ENCODE measurements at regions not wholly inside any gene's neighbourhood (a gene's known extent, or its start where the extent isn't known, plus 50 kb on each side); places are given as distances from the start of the nearest gene placed in this dataset.

DNA sequence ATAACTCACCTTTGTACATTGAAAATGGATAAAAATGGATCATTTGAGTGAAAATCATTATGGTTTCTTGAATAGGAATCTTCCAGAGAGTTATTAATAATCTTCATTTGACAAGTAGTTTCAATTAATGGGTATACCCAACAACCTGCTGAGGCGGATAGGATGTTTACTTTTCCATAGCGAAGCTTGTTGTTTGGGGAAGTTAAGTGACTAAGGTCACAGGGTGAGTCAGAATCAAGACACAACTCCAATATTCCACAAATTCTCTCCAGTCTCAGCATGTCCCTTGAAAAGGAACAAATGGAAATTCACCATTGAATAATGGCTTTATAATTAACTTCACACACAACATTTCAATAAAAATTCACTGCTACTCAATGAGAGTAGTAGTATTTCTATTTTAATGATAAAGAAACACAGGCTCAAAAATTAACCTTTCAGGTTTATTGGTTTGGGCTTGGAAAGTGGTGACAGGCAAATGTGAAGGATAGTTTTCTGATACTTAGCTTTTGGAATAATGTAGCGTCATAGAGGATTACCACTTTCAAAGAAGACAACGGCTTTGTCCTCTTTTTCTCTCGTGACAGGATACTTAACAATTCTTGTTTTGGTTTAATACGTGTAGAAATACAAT is 211.3 kb downstream of the GPD2 start:
- H3K27me3 Mint-ChIP-seq (ENCODE audit: low read depth): peaks cover 2% of the 10 kb centered on the region
- H3K36me3 Mint-ChIP-seq (ENCODE audit: low read depth): no peaks in the 10 kb centered on the region
- ChIA-PET CTCF (interaction anchor here (1.0 kb wide), 1 partner anchor 12 kb away, joined by 3 read pairs; no protein-coding TSS in a partner anchor), POLR2A (no interaction called here)
- H3K4me1 Mint-ChIP-seq (ENCODE audit: low read depth): no peaks in the 10 kb centered on the region
- no peak overlapping the region for H3K4me3 Mint-ChIP-seq
- H3K9me3 Mint-ChIP-seq (ENCODE audit: insufficient read depth): no peaks in the 10 kb centered on the region
- no peak overlapping the region for H3K27ac Mint-ChIP-seq
- DNase-seq: no peak
- no peak for ATAC-seq

DNA sequence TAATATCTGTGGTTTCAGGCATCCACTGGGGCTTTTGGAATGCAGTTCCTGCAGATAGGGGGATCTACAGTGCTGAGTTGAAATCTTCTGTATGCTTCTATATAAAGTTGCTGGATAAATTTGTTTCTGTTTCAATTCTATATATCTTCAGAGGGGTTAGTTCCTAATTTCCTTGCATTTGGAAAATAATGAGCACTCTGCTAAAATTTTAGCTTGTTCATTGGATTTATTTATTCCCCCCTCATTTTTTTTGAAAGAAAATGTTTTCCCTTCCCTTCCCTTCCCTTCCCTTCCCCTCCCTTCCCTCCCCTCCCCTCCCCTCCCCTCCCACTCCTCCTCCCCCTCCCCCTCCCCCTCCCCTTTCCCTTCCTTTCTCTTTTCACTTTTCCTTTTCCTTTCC is 212.3 kb downstream of the GPD2 start:
- DNase-seq (no peak), ATAC-seq (no peak)
- H3K4me1 Mint-ChIP-seq (ENCODE audit: low read depth): no peaks in the 10 kb centered on the region
- ChIA-PET CTCF (no interaction called here), POLR2A (no interaction called here)
- H3K27ac Mint-ChIP-seq: no peak overlapping the region
- H3K27me3 Mint-ChIP-seq (ENCODE audit: low read depth): peaks cover 2% of the 10 kb centered on the region
- no peak overlapping the region for H3K4me3 Mint-ChIP-seq
- H3K36me3 Mint-ChIP-seq (ENCODE audit: low read depth): no peaks in the 10 kb centered on the region
- H3K9me3 Mint-ChIP-seq (ENCODE audit: insufficient read depth): no peaks in the 10 kb centered on the region

DNA sequence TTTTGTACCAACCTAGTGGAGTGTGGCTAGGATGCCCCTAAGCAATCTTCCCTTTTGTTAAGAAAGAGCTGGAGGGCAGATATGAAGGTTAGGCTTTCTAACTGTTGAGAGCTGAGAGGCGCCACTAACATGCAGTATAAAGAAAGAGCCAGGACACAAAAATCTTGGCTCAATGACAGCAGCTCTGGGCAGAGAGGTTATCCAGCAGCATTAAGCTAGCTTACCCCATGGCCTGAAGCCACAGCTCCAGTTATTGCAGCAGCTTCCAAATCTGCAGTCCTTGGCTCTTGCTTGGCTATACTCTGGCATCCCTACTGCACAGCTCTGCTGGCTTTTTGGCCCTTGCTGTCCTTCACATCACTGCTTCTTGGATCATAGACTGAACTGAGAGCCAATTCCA is 213.4 kb downstream of the GPD2 start:
- H3K27ac Mint-ChIP-seq: no peak overlapping the region
- H3K4me3 Mint-ChIP-seq: no peak overlapping the region
- H3K9me3 Mint-ChIP-seq (ENCODE audit: insufficient read depth): no peaks in the 10 kb centered on the region
- DNase-seq (no peak), ATAC-seq (no peak)
- POLR2A ChIA-PET: no interaction called here
- H3K36me3 Mint-ChIP-seq (ENCODE audit: low read depth): no peaks in the 10 kb centered on the region
- H3K27me3 Mint-ChIP-seq (ENCODE audit: low read depth): peaks cover 2% of the 10 kb centered on the region
- CTCF ChIA-PET: no interaction called here
- no peaks in the 10 kb centered on the region for H3K4me1 Mint-ChIP-seq (ENCODE audit: low read depth)

DNA sequence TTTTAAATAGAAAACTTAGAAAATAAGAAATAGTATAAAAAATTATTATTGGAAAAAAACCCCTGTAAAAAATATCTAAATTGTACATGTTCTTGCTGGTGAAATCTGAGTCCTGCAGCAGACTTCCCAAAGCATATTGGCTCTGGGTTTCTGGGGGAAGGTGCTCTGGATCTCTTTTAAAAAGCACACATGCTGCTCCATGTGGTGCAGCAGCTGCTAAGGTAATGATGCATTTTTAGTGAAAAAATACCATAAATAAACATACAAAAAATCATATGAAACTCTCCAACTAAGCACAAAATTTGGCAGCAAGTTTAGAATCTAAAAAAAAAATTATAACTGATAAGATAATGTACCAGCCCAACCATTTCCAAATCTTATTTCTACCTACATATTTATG is 216.5 kb downstream of the GPD2 start:
- Mint-ChIP-seq H3K36me3 (ENCODE audit: low read depth) (no peaks in the 10 kb centered on the region), H3K27ac (no peak overlapping the region), H3K27me3 (ENCODE audit: low read depth) (peaks cover 2% of the 10 kb centered on the region), H3K9me3 (ENCODE audit: insufficient read depth) (no peaks in the 10 kb centered on the region), H3K4me1 (ENCODE audit: low read depth) (no peaks in the 10 kb centered on the region), H3K4me3 (no peak overlapping the region)
- DNase-seq: no peak
- CTCF ChIA-PET: no interaction called here
- no peak for ATAC-seq
- POLR2A ChIA-PET: no interaction called here

DNA sequence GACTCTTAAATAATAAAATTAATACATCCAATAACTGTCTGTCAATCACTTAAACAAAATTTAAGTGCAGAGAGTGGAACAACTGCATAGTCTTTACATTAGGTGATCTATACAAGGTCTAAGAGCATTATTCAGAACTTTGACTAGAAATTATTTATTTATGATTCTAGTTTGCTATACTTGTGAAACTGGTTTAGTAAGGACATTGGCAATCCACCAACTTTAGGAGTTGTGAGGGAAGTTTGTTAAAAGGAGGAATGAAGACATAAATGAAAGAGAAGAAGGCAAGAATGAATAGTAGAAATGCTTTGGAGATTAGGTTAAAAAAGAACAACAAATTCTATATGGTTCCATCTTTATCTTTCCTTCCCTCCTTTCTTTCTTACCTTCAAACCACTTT is 217.5 kb downstream of the GPD2 start:
- Mint-ChIP-seq H3K9me3 (ENCODE audit: insufficient read depth) (no peaks in the 10 kb centered on the region), H3K36me3 (ENCODE audit: low read depth) (no peaks in the 10 kb centered on the region), H3K27ac (no peak overlapping the region), H3K4me3 (no peak overlapping the region), H3K4me1 (ENCODE audit: low read depth) (no peaks in the 10 kb centered on the region), H3K27me3 (ENCODE audit: low read depth) (peaks cover 2% of the 10 kb centered on the region)
- CTCF ChIA-PET: no interaction called here
- no peak for DNase-seq
- POLR2A ChIA-PET: no interaction called here
- no peak for ATAC-seq

DNA sequence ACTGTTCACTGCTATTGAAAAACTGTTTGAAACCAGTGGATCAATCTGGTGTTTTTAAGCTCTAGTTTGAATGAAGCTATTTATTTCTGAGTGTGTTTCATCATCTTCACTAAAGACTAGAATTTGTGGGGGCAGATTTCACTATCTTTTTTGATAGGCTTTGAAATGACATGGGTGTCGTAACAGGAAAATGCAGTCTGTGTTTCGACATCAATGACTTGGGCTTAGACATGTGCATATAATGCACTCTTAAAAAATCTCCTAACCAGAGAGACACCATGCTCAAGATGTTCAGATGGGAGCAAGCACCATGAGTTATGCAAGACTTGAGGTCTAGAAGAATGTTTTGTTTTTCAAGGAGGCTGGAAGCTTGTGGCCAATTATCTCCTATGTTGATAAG is 221.6 kb downstream of the GPD2 start:
- Mint-ChIP-seq H3K4me3 (no peak overlapping the region), H3K27ac (no peak overlapping the region), H3K9me3 (ENCODE audit: insufficient read depth) (no peaks in the 10 kb centered on the region), H3K27me3 (ENCODE audit: low read depth) (peaks cover 2% of the 10 kb centered on the region), H3K4me1 (ENCODE audit: low read depth) (no peaks in the 10 kb centered on the region), H3K36me3 (ENCODE audit: low read depth) (no peaks in the 10 kb centered on the region)
- ChIA-PET CTCF (no interaction called here), POLR2A (no interaction called here)
- DNase-seq: no peak
- no peak for ATAC-seq

DNA sequence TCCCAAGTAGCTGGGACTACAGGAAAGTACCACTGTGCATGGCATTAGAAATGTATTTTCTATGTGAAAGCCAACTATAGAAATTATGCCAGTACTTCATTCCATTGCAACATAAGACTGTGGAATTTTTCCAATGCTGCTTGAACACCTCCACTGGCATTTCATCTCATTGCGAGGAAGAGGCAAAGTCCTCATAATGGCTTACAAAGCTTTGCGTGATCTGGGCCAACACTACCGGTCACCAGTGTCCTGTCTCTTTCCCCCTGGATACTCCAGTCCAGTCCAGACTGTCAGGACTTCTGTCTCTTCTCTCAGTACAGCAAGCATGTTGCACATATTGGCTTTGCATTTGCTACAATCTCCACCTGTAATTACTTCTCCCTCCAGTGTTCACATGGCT is 223.5 kb downstream of the GPD2 start:
- ChIA-PET POLR2A (no interaction called here), CTCF (interaction anchor here (0.9 kb wide), 1 partner anchor 12 kb away, joined by 3 read pairs; no protein-coding TSS in a partner anchor)
- Mint-ChIP-seq H3K4me3 (no peak overlapping the region), H3K27me3 (ENCODE audit: low read depth) (peaks cover 2% of the 10 kb centered on the region), H3K9me3 (ENCODE audit: insufficient read depth) (no peaks in the 10 kb centered on the region), H3K27ac (no peak overlapping the region), H3K36me3 (ENCODE audit: low read depth) (no peaks in the 10 kb centered on the region), H3K4me1 (ENCODE audit: low read depth) (no peaks in the 10 kb centered on the region)
- DNase-seq (no peak), ATAC-seq (no peak)

DNA sequence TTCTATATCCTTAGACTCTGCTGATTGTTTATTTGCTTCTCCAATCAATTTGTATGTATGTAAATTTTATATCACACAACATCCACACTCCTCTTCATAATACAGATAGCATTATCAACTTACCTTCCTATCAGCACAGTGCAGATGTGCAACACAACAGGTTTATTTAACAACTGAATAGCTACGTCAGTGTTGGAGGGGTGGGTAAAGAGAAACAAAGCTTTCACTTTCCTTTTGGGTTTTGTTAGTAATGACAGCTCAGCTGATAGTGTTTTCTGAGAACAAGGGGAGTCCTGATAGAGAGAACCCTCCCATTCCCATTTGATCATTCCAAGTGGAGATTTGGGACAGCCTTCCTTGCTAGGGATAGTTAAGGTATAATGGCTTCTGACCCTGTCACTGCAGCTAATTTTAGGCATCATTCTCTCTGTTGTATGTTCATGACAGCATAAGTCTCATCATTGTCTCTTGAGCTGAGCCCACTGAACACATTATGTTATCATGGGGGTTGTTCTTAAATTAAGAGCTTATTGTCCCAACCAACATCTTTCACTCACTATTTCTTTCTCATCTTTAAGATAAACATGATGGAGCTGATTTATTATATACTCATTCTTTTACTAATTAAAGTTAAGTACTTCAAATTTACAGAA is 227.7 kb downstream of the GPD2 start:
- Mint-ChIP-seq H3K4me3 (no peak overlapping the region), H3K27me3 (ENCODE audit: low read depth) (no peaks in the 10 kb centered on the region), H3K27ac (no peak overlapping the region), H3K4me1 (ENCODE audit: low read depth) (peaks cover 3% of the 10 kb centered on the region), H3K36me3 (ENCODE audit: low read depth) (no peaks in the 10 kb centered on the region), H3K9me3 (ENCODE audit: insufficient read depth) (no peaks in the 10 kb centered on the region)
- DNase-seq (no peak), ATAC-seq (no peak)
- POLR2A ChIA-PET: no interaction called here
- CTCF ChIA-PET: no interaction called here

DNA sequence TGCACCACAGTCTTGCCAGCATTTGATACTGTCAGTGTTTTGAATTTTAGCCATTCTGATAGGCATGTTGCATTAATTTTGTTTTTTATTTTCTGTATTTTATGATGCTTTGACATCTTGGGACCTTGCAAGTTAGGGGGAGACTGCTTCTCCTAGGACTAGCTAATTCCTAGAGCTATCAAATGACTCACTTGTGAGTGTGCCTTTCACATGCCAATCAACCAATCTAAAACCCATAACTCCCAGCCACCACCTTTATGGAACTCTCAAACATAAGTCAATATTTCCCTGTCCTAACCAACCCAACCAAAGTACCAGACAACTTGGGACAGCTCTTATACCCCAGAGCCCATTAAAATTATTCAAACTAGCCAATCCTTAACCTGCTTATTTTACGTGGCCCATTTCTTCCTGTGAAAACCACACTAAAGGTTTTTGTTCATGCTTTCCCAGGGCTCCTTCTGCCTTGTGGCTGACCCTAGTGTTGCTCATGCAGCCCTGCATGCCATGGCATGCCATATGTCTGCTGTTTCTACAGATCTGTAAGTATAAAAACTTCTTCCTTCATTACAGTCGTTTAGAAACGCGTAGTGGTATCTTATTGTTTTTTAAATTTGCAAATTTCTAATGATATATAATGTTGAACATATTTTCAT is 230.1 kb downstream of the GPD2 start:
- Mint-ChIP-seq H3K27me3 (ENCODE audit: low read depth) (no peaks in the 10 kb centered on the region), H3K36me3 (ENCODE audit: low read depth) (no peaks in the 10 kb centered on the region), H3K4me1 (ENCODE audit: low read depth) (peaks cover 3% of the 10 kb centered on the region), H3K4me3 (no peak overlapping the region), H3K9me3 (ENCODE audit: insufficient read depth) (no peaks in the 10 kb centered on the region), H3K27ac (no peak overlapping the region)
- ATAC-seq (no peak), DNase-seq (no peak)
- POLR2A ChIA-PET: no interaction called here
- CTCF ChIA-PET: no interaction called here

DNA sequence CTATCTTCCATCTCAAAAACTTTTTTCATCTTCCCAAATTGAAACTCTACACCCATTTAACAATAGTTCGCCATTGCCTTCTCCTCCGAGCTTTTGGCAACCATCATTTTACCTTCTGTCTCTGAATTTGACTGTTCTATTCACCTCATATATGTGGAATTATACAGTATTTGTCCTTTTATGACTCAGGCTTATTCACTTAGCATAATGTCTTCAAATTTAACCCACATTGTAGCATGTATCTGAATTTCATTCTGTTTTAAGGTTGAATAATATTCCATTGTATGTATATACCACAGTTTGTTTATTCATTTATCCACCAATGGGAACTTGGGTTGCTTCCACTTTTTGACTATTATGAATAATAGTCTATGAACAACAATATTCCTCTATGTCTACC is 233.9 kb downstream of the GPD2 start:
- CTCF ChIA-PET: no interaction called here
- Mint-ChIP-seq H3K36me3 (ENCODE audit: low read depth) (no peaks in the 10 kb centered on the region), H3K4me1 (ENCODE audit: low read depth) (peaks cover 3% of the 10 kb centered on the region), H3K27me3 (ENCODE audit: low read depth) (no peaks in the 10 kb centered on the region), H3K27ac (no peak overlapping the region), H3K9me3 (ENCODE audit: insufficient read depth) (no peaks in the 10 kb centered on the region), H3K4me3 (no peak overlapping the region)
- POLR2A ChIA-PET: no interaction called here
- ATAC-seq: no peak
- DNase-seq: no peak

DNA sequence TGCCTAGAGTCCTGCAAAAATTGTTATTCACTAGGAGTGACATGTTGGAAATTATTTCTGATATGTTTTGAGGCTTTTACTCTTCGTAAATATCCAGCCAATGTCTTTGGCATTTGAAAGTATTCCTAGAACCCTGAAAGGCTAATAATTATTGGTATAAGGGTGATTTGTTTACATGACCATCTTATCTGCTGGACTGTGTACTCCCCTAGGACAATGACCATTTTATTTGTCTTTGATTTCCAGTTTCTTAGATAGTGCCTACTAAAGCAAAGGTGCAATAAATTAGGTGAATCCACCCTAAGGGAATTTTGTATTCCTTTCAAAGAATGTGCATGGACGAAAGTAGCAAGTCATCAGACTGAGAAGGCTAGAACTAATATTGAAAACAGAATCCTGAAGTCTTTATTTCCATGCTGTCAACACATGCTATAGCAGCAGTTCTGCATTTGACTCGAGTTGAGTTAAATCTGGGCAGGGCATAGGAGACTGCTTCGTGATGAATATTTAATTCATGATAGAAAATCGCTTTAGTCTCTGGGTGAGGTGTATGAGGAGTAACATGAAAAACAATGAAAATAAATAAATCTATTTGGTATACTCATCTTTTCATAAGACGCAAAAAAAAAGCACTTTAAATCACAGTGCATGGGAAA is 235.7 kb downstream of the GPD2 start:
- Mint-ChIP-seq H3K27me3 (ENCODE audit: low read depth) (no peaks in the 10 kb centered on the region), H3K27ac (no peak overlapping the region), H3K36me3 (ENCODE audit: low read depth) (no peaks in the 10 kb centered on the region), H3K4me3 (no peak overlapping the region), H3K4me1 (ENCODE audit: low read depth) (no peaks in the 10 kb centered on the region), H3K9me3 (ENCODE audit: insufficient read depth) (no peaks in the 10 kb centered on the region)
- no peak for ATAC-seq
- CTCF ChIA-PET: no interaction called here
- POLR2A ChIA-PET: no interaction called here
- no peak for DNase-seq

DNA sequence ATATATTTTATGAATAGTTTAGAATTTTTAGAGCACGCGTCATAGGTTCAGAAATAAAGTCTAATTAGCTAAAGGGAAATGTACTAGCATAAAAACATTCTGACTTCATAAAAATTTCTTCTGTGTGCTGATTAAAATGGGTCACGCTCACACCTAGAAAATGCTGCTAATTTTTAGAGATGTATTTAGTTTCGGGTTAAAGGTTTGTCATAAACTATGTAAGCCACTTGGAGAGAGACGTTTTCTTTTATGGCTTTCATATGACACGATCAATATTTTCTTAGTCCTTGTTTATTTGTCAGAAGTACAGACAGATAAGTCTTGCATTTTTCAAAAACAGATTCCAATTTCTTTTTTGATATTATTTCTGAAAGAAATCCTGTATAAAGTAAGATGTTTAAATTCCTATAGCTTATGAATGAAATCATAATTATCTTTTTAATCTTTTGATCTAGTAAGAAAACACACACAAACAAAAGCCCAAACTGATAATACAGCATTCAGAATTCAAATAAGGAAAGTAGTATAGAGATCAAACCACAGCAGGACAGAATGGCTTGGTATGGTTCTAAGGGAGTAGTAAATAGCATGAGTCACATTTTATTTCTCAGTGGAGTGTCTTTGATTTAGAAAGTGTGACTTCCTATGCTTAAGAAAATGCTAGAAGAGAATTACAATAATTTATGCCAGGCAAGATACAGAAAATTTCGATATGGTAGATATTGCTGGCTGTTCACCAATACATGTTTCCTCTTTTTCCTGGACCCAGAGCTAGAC is 236.6 kb downstream of the GPD2 start:
- H3K4me3 Mint-ChIP-seq: no peak overlapping the region
- H3K36me3 Mint-ChIP-seq (ENCODE audit: low read depth): no peaks in the 10 kb centered on the region
- no peaks in the 10 kb centered on the region for H3K9me3 Mint-ChIP-seq (ENCODE audit: insufficient read depth)
- DNase-seq (no peak), ATAC-seq (no peak)
- H3K27me3 Mint-ChIP-seq (ENCODE audit: low read depth): no peaks in the 10 kb centered on the region
- no peaks in the 10 kb centered on the region for H3K4me1 Mint-ChIP-seq (ENCODE audit: low read depth)
- no peak overlapping the region for H3K27ac Mint-ChIP-seq
- CTCF ChIA-PET: interaction anchor here (0.7 kb wide), 1 partner anchor 695 kb away, joined by 3 read pairs; no protein-coding TSS in a partner anchor
- POLR2A ChIA-PET: no interaction called here
